HG02798 (cell line): ENCODE measurements at regions not wholly inside any gene's neighbourhood (a gene's known extent, or its start where the extent isn't known, plus 50 kb on each side); places are given as distances from the start of the nearest gene placed in this dataset.

Experiments
- ATAC-seq: cut with Tn5 transposase; IDR thresholded peaks from one replicate; pipeline ENCODE4 v1.9.1; 2021; ENCODE audit warnings: mild to moderate bottlenecking; ENCODE audit not compliant: unreplicated experiment, poor library complexity

GRCh38 chr5:3729631-3730030 lies 134.0 kb downstream of the IRX1 start:
- no peak for ATAC-seq

GRCh38 chr5:3734632-3735031 lies 139.0 kb downstream of the IRX1 start:
- no peak for ATAC-seq

DNA sequence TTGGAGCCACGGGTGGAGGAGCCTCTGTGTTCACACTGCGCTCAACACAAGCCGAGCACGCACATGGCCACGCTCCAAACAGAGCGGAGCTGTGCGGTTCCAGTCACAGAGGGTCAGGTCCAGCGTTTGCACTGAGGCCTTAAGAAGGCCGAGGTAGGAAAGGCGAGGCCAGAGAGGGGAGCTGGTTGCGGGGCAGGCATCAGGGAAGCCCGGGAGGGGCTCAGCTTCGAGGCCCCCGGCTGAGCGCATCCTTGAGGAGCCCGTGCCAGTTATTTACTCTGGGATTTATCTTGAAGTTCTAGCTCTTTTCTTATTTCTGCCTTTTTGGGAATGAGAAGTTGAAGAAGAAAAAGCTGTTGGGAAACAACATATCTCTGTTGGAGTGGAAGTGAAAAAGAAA lies 140.8 kb downstream of the IRX1 start:
- no peak for ATAC-seq

GRCh38 chr5:3736926-3737325 lies 141.3 kb downstream of the IRX1 start:
- ATAC-seq = no peak

- ATAC-seq = no peak
These were observed 143.3 kb downstream of the IRX1 start for GRCh38 chr5:3738919-3739318.

- no peak for ATAC-seq
These were observed 145.1 kb downstream of the IRX1 start for GRCh38 chr5:3740546-3741373.

DNA sequence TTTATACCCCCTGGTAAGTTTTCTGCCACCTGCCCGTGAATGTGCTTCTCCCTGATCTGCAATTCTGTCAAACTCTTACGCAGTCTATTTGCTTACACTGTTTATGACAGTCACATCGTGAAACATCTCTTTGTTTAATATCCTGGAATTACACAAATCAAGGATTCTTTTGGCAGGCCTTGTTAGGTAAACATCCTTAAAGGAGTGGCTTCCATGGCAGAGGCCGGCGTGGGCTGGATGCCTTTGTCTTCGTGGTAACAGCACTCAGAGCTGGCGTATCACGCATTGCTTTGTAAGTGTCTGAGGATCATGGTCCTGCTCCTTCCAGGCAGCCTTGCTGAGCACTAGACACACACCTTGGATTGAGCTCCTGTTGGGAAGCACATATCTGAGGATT lies 145.7 kb downstream of the IRX1 start:
- no peak for ATAC-seq

DNA sequence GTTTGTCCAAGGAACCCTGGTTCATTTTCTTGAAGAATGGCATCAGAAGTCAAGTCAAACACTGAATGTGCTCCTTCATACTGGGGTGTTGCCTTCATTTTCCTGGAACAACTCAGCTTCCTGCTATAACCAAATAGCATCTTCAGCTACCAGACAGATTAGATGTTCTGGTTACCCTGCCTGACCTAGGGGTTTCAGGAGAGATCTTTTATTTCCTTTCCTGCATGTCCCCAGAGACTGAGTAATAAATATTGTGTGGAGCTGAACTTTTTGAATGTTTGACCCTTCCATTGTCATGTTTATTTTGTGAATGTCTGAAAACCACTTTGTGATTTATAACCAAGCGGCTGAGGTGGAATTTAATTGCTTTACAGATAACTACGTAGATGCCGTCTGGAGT lies 147.1 kb downstream of the IRX1 start:
- ATAC-seq = no peak

DNA sequence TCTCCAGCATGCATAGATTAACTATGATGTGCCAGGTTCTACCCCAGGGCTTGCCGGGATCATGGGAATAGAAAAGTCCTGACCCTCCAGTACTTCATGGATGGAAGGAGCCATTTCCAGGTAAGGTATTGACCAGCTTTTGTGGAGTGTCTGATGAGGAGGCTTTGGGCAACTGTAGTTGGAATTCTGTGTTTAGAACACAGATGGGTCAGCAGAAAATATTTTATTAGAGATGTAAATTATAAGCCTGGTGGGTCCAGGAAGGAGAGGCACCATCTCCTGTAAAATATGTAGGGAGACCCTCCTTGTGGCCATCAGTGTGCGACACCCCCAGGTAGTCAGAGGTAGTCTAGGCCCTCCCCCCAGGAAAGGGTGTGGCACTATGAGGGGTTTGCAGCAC lies 156.2 kb downstream of the IRX1 start:
- no peak for ATAC-seq

- ATAC-seq = no peak
These were observed 182.4 kb downstream of the IRX1 start for GRCh38 chr5:3778000-3778550.

DNA sequence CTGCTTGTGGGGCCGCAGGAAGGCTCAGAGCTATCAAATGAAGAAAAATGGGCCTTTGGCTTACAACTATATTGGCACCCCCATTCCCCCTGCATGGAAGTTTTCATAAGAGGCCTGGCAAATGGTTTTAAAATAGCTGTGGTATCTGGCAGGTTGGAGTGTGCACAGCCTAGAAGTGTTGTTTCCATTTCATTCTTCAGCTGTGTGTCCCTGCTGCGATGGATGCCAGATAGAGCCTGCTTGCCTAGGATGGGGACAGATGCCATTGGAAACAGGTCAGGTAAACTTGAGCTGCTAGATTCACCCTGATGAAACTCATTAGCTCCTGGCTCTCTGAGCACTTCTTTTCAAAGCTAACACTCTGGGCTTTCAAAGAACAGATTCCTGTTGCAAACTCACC lies 183.3 kb downstream of the IRX1 start:
- no peak for ATAC-seq

DNA sequence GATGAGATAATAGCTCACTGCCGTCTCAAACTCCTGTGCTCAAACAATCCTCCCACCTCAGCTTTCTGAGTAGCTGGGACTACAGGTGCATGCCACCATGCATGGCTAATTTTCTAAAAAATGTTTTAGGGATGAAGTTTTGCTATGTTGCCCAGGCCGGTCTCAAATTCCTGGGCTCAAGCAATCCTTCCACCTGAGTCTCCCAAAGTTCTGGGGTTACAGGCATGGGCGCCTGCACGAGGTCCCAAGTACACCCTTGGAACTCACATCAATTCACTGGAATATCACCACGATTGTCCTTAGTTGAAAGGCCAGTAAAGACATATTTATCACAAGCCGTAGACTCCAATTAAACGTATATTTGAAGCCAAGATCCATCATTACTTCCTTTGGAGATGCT lies 184.6 kb downstream of the IRX1 start:
- no peak for ATAC-seq

DNA sequence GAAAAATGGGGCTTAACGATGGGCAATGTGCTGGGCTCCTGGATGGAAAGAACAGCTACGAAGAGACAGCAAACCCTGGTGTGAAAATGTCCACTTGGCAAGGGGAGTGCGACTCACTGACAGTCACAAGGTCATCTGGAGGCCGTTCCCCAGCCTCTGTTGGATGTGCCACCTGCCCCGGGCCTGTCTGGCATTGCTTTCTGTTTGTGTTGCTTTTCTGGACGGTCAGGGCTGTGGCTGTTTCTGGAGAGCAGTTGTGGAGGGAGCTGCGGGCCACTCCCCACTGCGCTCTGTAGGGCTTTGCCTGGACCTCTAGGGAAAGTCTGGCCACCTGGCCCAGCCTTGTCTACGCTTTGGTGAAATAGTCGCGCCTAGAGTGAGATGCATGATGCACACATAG lies 185.3 kb downstream of the IRX1 start:
- no peak for ATAC-seq

DNA sequence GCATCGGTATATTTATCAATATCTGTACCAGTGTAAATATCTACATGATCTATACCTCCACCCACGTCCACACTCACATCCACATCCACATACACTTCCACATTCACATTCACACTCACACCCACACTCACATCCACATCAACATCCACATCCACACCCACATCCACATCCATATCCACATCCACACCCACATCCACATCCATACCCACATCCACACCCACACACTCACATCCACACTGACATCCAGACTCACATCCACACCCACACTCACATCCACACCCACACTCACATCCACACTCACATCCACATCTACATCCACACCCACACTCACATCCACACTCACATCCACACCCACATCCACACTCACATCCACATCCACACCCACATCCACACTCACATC lies 189.2 kb downstream of the IRX1 start:
- ATAC-seq = no peak

- no peak for ATAC-seq
These were observed 190.5 kb downstream of the IRX1 start for GRCh38 chr5:3786165-3786564.

DNA sequence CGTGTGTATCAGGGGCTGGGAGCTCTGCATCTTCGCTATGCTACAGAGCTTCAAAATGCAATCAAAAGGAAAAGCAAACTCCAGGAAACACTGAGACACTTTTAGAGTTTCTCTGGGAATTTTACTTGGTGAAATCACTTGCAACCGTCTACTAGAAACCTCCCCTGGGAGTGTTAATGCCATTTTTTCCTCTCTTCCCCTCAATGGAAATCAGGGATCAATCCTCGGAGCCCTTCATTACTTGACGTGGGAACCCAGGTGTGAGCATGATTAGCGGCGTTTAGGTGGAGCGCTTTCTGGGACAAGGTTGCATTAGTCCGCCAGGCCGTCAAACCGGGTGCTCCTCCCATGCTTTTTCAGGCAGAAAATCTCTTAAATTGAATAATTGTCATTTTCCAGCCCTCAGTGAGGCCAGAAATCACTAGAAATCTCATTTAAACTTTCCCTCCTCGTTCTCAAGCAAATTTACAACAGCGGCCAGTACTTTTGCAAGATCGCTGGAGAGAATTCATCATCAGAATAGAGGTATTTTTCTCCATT lies 191.3 kb downstream of the IRX1 start:
- no peak for ATAC-seq

GRCh38 chr5:3787604-3788003 lies 192.0 kb downstream of the IRX1 start:
- no peak for ATAC-seq

DNA sequence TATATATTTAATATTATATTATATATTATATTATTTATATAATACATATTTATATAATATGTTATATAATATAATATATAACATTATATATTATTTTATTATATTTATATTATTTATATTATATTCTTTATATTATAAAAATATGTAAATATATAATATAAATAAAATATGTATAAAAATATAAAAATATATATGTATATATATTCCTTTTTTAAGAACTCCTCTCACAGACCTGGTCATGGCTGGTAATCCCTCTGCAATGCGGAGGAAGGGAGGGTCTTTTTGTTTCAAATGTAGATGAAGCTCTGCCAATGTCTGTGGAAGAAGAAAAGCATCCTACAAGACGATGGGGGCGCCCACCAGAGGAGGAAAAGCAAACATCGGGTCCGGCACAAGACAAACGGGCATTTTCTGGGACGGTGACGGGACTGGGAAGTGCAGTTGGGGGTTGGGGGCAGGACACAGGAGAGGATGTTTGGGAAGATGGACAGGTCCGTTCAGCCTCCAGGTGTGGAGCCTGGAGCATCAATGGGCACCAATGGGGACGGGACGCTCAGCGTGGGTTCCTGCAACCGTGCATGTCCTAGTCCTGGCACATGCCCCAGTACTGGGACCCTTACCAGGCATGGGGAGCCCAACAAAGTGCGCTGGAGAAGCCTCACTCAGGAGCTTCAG lies 194.0 kb downstream of the IRX1 start:
- no peak for ATAC-seq

GRCh38 chr5:3793162-3793561 lies 197.5 kb downstream of the IRX1 start:
- ATAC-seq = no peak

- no peak for ATAC-seq
These were observed 199.0 kb downstream of the IRX1 start for GRCh38 chr5:3794611-3795010.

DNA sequence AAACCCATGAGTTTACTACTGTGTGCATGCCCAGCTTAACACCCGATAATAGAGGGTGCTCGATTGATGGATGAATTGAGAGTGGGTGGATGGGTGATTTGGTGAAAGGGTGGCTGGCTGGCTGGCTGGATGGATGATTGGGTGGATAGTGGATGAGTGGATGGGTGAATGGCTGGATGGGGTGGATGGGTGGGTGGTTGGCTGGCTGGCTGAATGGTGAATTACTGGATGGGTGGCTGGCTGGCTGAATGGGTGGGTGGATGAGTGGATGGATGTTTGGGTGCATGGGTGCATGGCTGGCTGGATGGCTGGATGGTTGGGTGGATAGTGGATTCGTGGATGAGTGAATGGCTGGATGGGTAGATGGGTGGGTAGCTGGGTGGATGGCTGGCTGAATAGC lies 201.1 kb downstream of the IRX1 start:
- no peak for ATAC-seq
